ENCODE measurements at regions not wholly inside any gene's neighbourhood (a gene's known extent, or its start where the extent isn't known, plus 50 kb on each side); places are given as distances from the start of the nearest gene placed in this dataset.
A peak's percentile ranks its signal among the peaks of the same experiment; 100 is the strongest.

DNA sequence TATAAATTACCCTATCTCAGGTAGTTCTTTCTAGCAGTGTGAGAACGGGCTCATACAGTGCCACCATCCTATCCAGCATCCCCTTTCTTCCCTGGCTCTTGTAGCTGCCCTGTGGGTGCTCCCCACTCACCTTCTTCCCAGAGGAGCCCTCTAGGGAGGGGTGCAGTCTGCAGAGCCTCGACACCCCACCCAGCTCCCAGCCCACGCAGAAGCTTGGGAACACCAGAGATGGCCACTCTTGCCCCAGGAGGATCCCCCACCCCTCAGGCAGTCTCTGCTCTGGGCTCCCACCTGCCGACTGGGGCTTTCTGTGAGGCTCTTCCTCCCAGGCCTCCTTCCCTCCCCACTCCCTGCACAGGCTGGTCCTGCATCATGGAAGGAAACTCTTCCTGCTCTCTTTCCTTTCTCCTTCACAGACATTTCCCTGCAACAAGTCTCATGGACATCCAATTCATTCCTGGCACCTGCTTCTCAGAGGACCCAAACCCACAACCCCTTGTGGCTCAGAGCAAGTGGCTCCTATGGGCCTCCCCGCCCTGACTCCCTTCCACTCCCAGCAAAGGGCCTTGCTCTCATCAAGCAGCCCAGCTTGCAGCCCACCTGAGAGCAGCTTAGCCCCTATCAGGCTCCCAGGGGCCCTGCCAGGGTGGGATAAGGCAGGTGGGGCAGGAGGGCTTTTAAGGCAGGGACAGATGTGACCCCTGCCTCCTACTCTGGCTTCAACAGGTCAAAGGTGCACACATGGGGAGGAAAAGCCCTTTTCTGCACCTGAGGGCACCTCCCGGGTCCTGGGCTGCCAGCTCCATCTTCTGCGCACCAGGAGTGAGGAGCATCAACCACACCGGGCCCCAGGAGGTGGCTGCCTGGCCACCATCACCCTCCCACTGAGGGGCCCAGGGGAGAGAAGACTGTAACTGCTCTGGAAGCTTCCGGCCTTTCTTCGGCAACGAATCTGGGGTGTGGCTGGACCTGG, 263.8 kb upstream of the TNRC6C start:
- DNase-seq = no peak

DNA sequence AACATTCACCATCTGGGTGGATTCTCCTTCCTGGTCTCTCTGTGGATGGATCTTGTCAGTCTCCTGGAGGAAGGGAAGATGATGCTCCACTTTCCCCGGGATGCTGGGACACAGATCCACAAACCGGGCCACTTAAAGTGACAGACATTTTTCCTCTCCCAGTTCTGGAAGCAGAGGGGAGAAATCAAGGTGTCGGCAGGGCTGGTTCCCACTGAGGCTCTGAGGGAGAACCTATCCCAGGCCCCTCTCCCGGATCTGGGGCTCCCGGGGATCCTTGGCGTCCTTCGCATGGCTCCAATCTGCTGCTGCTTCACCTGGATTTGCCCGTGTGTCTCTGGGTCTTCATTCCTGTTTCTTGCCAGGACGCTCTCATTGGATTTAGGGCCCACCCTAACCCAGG, 263.1 kb upstream of the TNRC6C start:
- DNase-seq = no peak

DNA sequence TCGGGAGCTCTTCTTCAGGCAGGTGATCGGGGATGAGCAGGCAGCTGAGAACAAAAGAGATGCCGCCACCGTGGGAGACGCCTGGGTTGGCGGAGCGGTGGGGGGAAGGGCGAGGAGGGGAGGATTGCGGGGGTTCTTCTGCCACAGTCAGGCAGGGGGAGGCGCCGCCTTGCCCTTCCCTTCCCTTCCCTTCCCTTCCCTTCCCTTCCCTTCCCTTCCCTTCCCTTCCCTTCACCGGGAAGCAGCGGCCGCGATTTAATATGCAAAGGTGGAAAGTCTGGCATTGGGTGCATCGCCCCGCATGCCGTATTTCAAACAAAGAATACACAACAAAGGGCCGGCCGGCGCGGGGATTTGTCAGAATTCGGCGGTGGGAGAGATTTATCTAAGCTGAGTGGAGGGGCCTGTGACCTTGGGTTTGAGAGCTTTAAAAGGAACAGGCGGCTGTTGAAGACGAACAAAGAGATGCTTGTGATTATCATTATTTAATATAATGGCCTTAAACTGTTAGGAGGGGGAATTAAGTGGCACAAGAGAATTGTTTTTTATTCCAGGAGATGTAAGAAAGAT, 262.3 kb upstream of the TNRC6C start:
- DNase-seq = peak; percentile 26

DNA sequence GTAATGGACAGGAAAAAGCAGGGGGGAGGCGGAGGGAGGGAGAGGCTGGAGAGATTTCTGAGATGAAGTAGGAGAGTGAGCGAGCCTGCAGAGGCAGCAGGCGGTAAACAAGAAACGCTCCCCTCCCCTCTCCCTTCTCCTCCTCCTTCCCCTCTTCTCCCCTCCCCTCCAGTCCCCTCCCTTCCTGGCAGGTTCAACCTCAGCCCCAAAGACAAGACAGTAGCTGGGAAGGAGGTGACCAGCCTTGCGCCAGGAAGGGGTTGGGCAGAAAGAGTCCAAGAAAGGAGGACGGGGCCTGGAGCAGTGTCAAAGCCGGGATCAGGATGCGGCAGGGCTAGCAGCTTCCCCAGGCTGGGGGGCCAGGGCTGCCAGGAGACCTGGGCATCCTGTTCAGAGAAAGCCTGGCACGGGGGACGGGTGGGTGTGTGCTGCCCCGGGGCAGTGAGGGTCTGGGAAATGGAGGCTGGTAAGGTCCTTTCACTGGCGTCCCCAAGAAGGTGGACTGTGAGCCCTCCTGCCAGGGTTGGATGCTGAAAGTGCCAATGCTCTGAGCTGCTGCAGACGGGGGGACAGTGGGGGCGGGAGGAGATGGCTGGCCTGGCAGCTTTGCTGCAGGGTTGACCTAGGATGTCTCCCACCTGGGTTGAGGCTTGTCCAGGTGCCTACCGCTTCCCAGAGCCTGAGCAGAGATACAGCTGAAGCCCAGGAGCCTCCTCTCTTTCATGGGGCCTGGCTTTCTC, 261.6 kb upstream of the TNRC6C start:
- peak; percentile 12 for DNase-seq

DNA sequence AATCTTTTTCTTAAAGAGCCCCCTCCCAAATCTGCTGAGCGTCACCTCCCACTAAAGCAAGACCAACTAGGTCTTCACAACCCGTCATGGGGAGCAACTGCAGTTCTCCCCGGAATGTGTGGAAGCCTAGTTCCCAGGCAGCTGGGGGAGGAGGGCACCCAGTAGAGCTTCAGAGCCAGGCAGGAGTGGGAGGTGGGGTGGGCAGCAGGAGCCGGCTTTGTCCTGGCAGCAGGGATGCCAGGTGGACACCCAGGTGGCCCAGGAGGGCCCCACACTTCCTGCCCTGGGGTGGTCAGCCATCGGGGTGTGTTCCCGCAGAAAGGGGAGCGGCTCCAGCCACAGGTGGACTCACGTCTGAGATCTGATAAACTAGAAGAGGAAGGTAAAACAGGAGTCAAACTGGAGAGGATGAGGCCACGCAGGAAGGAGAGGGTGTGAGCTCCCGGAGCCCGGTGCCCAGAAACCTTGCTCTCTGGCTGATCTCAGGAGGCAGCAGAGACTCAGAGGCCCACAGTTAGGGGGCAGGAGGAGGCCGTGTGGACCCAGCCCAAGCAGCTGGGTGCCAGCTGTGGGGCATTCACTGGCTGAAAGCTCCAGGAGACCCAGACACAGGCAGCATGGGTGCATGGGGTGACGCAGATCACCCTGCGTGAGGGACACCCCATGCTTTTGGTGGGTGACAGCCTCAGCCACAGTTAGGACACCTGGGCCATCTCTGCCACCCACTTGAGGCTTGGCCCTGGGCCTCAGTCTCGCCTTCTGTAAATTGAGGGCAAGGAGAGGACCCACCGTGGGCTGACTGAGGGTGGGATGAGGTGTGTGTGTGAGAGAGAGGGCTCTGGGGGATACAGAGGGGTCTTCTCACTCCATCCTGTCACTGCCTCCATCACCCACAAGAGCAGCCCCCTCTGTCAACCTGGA, 260.8 kb upstream of the TNRC6C start:
- no peak for DNase-seq

DNA sequence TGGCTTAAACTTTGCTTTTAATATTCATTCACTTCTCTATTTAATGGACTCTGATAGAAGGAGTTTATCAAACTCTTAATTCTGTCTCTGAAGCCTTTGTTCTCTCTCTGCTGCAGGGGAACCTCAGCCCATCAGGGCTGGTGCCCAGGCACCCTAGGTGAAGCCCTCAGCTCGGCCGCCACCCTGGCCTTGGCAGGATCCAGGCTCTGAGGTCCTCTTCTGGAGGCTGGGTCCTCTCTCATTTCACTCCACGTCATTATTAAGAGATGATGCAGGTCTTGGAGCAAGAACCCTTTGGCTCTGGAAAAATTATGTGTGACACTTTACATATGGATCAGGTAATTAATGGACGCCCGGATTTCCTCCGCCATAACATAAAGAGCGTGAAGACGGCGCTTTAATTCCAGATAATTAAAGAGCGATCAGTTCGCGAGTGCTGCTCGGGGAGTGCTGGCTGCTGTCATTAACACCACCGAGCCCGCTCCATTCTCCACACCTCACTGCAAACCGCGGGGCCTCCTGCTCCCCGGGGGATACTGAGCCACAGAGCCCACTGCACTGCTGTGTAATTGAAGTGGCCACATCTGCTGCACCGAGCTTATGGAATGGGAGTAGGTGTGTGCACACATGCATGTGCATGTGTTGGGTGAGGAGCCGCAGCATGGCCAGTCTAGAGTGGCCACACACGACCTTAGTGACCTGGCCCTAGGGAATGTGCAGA, 259.4 kb upstream of the TNRC6C start:
- DNase-seq = no peak

DNA sequence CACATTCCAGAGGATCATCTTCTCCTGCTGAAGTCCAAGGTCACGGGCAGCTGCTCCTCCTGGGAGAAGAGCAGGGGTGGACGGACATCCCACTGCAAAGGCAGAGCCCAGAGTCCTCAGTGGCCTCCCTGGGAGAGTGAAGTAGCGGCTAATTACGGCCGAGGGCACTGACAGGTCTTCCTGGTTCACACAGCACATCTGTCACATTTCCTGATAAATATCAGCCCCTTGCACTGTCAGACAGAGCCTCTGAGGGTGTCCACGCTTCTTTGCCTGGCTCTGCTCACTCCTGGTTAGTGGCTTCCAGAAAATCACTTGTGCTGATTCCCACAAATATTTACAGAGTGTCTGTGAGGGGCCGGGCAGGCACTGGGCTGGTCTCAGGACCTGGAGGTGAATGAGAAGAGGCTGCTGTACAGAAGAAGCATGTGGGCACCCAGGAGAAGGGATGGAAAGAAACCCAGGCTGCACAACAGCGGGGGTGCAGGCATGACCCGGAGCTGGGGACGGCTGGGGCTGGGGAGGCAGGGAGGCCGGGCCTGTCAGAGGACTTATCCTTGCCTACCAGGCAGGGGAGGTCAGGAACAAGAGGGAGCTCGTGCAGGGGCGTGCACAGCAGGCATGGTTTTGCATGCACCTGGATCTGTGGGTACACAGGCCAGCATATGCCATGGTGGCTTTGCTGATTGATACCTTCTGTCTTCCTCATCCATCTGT, 258.2 kb upstream of the TNRC6C start:
- no peak for DNase-seq

DNA sequence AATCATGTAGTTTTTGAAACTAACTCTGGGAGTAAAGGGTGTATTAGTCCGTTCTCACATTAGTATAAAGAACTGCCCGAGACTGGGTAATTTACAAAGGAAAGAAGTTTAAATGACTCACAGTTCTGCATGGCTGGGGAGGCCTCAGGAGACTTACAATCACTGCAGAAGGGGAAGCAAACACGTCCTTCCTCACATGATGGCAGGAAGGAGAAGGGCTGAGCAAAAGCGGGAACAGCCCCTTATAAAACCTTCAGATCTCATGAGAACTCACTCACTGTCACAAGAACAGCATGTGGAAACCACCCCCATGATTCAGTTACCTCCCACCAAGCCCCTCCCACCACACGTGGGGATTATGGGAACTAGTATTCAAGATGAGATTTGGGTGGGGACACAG, 256.5 kb upstream of the TNRC6C start:
- DNase-seq = no peak

DNA sequence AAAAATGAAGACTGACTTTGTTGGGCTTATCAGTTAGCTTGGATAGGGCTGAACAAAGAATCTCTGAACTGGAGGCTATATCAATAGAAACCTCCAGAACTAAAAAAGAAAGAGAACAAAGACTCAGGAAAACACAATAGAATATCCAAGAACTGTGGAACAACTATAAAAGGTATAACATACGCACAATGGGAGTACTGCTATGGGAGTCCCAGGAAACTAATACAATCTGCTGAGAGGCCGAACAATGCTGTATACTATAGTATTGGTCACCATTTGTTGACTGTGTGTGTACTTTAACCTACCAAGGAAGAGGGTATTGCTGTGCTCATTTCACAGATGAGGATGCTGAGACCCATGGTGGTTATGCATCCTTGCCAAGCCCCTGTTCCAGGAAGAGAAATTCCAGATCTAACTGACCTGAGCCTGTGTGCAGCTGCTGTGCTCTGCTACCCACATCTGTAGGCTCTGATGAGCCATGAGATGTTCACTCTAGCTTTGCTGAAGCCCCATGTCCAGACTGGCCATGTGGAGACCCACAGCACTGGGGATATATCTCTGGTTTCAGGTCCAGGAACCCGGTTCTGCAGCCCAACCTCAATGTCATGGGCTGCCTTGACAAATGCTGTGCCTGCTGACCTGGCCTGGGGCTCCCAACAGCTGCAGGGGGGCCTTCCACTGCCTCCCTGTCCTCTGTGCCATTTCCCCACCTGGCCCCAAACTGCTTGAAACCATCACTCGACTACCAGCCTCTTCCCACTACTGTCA, 254.3 kb upstream of the TNRC6C start:
- no peak for DNase-seq

DNA sequence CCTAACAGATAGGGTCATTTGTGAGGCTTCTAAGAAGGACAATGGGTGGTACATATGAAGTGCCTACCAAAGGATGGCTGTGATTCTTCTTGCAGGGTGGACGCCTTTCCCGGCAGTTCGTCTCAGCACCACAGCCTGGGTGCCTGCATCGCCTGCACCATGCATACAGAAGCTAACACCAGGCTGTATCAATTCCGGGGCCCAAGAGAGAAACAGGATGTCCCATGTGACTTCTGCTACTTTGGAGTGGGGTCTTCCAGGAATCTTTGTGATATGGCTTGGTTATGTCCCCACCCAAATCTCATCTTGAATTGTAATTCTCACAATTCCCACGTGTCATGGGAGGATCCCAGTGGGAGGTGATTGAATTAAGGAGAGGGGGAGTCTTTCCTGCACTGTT, 251.6 kb upstream of the TNRC6C start:
- DNase-seq = no peak

DNA sequence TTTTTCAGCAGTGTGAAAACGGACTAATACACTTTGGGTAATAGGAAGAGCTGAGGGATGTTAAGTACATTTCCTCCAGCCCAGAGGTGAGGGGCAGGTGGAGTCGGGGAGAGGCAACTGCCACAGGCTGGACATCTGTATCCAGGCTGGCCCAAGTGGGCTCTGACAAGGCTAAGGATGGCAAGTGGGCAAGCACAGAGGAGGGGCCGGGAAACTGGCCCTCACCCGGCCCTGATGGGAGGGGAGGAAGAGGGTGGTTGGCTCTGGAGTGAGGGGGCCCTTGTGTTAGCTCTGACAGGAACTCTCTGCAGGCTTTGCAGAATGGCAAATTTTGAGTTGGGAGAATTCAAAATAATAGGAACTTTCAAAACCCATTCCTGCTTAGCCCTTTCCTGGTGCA, 251.0 kb upstream of the TNRC6C start:
- no peak for DNase-seq

DNA sequence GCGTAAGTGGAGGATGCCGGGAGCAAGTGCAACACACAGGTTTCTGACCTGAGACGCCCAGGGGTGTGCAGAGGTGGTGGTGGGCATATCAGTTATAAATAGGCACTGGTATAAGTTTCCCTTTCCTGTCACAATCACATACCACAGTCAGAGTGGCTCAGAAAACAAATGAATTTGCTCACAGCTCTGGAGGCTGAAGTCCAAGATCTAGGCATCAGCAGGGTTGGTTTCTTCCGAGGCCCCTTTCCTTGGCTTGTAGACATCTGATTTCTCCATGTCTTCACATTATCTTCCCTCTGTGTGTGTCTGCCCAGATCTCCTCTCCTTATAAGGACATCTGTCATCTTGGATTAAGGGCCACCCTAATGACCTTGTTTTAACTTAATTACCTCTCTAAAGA, 250.5 kb upstream of the TNRC6C start:
- no peak for DNase-seq

DNA sequence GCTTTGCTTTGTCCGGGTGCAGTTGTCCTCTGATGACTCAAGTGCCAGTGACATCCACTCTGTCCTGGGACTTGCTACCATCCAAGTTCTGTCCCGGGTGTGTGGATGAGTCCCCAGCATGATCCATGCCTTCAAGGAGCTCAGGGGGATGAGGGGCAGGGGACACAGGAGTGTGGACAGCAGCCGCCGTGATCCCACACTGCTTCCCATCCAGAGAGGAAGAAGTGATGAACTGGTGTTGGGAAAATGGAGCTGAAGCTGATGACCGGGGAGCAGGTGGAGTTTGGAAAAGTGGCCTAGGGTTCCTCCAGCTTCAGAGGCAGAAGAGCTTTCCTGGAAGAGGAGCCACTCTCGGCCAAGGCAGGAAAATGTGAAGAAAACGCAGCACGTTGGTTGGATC, 249.6 kb upstream of the TNRC6C start:
- DNase-seq = no peak

DNA sequence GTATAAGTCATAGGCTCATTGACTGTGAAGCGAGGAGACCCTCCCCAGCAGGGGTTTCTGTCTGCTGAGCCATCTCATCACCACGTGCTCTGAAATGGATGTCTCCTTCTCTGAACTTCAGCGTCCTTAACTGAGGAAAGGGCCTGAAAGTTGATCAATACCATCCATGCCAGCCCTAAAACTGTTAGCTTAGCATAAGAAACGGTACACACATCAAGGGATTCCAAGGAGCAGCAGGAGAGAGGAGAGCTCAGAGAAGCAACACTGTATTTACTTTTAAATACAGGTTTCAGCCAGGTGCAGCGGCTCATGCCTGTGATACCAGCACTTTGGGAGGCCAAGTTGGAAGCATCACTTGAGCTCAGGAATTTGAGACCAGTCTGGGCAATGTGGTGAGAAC, 248.9 kb upstream of the TNRC6C start:
- no peak for DNase-seq

DNA sequence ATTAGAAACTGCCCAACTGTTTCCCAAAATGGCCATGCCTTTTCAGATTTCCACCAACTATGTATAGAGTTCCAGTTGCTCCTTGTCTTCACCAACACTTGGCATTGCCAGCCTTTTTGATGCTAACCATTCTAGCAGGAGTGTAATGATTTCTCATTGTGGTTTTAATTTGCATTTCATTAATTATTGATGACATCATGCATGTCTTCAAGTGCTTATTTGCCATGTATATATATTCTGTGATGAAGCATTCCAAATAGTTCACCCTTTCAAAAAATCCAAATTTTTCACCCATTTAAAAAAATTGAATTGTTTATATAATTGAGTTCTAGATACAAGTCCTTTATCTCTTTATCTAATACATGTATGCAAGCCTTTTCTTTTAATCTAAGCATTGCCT, 245.9 kb upstream of the TNRC6C start:
- DNase-seq = no peak

DNA sequence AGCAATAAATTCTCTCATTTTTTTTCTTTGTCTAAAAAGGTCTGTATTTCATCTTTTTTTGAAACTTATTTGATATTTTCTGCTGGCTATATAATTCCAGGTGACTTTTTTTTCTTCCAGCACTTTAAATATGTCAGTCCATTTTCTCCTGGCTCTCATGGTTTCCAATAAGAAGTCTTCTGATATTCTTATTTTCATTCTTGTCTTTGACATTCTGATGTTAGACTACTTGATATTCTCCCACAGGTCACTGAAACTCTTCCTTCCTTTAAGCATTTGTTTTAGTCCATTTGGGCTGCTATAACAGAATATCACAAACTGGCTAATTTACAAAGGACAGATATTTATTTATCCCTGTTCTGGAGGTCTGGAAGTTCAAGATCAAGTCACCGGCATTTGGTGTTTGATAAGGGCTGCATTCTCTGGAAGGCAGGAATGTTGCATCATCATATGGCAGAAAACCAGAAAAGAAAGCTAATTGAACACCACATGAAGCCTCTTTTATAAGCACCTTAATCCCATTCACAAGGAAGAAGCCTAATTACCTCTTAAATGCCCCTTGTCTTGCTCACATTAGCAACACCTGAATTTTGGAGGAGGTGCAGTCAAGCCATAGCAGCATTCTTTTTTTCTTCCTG, 242.1 kb upstream of the TNRC6C start:
- DNase-seq = no peak

DNA sequence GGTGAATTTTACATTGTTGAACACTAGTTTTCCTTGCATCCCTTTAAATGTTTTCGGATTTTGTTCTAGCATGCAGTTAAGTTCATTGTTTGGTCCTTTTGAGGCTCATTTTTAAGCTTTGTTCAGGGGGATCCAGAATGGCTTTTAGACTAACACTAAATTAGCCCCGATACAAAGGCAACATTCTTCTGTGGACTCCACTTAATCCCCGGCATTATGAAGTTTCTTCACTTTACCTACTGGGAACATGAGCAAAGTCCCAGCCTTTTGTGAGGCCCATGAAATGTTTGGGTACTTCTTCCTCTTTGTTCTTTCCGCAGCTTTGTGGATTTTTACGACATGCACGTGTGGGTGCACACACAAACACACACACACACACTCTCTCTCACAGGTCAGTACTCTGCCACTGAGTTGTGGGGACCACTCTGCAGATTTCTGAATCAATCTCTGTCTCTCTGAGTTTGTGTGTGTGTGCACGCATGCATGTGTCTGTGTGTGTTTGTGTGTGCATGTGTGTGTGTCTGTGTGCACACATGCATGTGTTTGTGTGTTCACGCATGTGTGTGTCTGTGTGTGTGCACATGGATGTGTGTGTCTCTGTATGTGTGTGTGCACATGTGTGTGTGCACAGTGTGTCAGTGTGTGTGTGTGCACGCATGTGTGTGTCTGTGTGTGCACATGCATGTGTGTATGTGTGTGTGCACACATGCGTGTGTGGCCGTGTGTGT, 240.4 kb upstream of the TNRC6C start:
- no peak for DNase-seq

DNA sequence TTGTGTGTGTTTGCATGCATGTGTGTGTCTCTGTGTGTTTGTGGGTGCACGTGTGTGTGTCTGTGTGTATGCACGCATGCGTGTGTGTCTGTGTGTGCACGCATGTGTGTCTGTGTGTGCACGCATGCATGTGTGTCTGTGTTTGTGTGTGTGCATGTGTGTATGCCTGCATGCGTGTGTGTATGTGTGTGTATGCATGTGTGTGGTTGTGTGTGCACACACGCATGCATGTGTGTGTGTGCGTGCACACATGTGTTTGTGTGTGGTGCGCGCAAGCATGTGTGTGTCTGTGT, 239.9 kb upstream of the TNRC6C start:
- no peak for DNase-seq

DNA sequence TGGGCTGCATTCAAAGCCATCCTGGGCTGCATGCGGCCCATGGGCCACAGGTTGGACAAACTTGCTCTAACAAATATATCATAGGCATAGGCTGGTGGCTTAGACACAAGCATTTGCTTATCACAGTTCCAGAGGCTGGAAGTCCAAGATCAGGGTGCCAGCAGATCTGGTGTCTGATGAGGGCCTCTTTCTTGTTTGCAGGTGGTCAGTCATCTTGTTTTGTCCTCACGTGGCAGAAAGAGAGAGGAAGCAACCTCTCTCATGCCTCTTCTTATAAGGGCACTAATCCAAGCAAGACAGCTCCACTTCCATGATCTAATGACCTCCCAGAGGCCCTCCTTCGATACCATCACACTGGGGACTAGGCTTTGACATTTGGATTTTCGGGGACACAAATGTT, 238.7 kb upstream of the TNRC6C start:
- no peak for DNase-seq

All from CD4-positive, alpha-beta T cell treated with Interleukin-6 for 4 hours (primary cell).